HEK293 (cell line): ENCODE measurements at regions not wholly inside any gene's neighbourhood (a gene's known extent, or its start where the extent isn't known, plus 50 kb on each side); places are given as distances from the start of the nearest gene placed in this dataset.

Experiments used
- CTCF ChIP-seq: fragments of 450-650 bp; formaldehyde crosslinking; IDR thresholded peaks from 2 replicates; pipeline ENCODE4 v1.5.1; 2016; ENCODE audit warnings: missing biosample characterization, missing genetic modification characterization
- GLI2 ChIP-seq: fragments of 450-650 bp; formaldehyde crosslinking; IDR thresholded peaks from 2 replicates; pipeline ENCODE4; 2017; ENCODE audit warnings: missing biosample characterization, missing genetic modification characterization, low read depth, borderline replicate concordance
- ZNF214 ChIP-seq: fragments of 450-650 bp; formaldehyde crosslinking; IDR thresholded peaks from 2 replicates; pipeline ENCODE4 v1.5.1; 2017; ENCODE audit warnings: missing biosample characterization, mild to moderate bottlenecking, missing genetic modification characterization, borderline replicate concordance

- TF ChIP-seq GLI2, result no peak
- no peak for TF ChIP-seq CTCF (tag by site-specific recombination)
- no peak for TF ChIP-seq ZNF214 (tag by site-specific recombination)
Measured at GRCh38 chr4:124061413-124061812, 651.1 kb downstream of the ANKRD50 start.
